Sciatic nerve (tissue), 2 donors: ENCODE measurements at regions not wholly inside any gene's neighbourhood (a gene's known extent, or its start where the extent isn't known, plus 50 kb on each side); places are given as distances from the start of the nearest gene placed in this dataset.
A peak's percentile ranks its signal among the peaks of the same experiment; 100 is the strongest.
"Not testable (repeated sequence)": the region's sequence is repeated elsewhere in the genome, so short reads cannot be mapped to it uniquely, and the experiment has no call there.

Experiments used
- ATAC-seq: fragments of 200-7000 bp; cut with Tn5 transposase; one replicate; pipeline ENCODE4 v1.9.1; 2020; ENCODE audit warnings: mild to moderate bottlenecking, moderate library complexity
- DNase-seq: peaks from one replicate; pipeline ENCODE4 v3.0.0-alpha.2; 2020; ENCODE audit warnings: low spot score
- intact Hi-C: fragments of 100-400 bp; cut with DNase I; formaldehyde crosslinking; loops from one replicate; pipeline ENCODE4 v1.14.2; 2022
- donor health status: DM: no; HTN: no; CAD: no.
- donor health status: DM: no; HTN: no; CAD: no.

DNA sequence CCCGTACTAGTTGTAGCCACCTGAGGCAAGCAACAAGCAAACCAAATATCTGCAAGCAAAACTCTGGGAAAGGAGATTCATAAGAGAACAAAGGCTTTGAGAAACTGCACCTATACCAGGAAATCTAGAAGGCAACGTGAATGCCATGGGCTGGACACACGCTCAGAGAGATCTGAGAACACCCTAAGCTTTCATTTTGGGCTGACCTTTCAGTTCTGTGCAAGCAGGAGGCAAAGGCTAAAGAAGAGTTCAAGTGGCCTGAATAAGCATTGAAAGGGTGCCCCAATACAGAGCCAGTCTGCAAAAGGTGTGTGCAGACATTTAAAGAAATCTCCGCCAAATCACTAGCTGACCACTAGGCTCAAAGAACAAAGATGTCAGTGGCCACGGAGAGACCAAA, 461.6 kb downstream of the PYDC2 start:
- intact Hi-C loops = no loop called here
- DNase-seq = no peak
- ATAC-seq = no peak

GRCh38 chr3:191927183-191927817, 466.3 kb downstream of the PYDC2 start:
- ATAC-seq, DNase-seq, intact Hi-C loops: not testable (repeated sequence)

DNA sequence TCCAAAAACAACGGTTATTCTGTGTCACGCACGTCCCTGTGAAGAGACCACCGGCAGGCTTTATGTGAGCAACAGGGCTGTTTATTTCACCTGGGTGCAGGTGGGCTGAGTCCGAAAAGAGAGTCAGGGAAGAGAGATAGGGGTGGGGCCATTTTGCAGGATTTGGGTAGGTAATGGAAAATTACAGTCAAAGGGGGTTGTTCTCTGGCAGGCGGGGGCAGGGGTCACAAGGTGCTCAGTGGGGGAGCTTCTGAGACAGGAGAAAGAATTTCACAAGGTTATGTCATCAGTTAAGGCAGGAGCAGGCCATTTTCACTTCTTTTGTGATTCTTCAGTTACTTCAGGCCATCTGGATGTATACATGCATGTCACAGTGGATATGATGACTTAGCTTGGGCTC, 467.0 kb downstream of the PYDC2 start:
- ATAC-seq, DNase-seq, intact Hi-C loops: not testable (repeated sequence)

GRCh38 chr3:191944835-191945234, 483.9 kb downstream of the PYDC2 start:
- DNase-seq (no peak), ATAC-seq (no peak)
- intact Hi-C loops = no loop called here

DNA sequence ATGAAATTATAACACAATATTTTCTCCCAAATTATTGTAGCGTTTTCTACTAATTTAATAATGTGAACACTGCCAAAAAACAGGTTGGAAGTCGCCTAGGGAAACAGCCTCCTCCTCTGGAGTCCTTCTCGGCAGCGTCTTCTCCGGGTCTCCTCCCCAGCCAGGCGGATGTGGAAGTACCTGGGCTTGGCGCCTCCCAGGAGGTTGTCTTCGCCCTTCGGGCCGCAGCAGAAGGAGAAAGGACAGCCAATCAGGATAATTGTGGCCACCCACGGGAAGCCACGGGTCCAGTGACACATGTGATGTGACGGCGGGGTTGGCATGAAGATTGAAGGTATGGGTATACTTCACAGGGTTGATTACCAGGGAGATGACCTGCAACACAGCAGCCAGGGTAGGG, 491.2 kb downstream of the PYDC2 start:
- intact Hi-C loops = no loop called here
- no peak for DNase-seq
- ATAC-seq = no peak

DNA sequence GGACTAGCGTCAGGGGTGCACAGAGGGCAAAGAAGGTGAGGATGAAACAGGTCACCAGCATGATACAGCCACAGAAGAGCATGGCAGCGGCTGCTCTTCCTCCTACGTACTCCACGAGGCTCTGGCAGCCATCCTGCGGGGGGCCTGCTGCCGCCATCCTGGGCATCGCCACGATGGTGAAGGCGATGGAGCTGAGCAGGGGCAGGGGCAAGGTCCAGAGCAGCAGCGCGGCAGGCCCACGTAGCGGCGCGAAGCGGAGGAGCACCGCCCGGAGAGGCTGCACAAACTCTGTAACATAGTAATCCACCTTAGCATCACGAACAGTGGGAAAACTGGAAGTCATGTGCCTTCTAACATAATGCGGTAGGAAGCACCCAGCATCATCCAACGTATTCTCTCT, 491.6 kb downstream of the PYDC2 start:
- intact Hi-C loops = no loop called here
- ATAC-seq (peak; percentile 10), DNase-seq (no peak)

DNA sequence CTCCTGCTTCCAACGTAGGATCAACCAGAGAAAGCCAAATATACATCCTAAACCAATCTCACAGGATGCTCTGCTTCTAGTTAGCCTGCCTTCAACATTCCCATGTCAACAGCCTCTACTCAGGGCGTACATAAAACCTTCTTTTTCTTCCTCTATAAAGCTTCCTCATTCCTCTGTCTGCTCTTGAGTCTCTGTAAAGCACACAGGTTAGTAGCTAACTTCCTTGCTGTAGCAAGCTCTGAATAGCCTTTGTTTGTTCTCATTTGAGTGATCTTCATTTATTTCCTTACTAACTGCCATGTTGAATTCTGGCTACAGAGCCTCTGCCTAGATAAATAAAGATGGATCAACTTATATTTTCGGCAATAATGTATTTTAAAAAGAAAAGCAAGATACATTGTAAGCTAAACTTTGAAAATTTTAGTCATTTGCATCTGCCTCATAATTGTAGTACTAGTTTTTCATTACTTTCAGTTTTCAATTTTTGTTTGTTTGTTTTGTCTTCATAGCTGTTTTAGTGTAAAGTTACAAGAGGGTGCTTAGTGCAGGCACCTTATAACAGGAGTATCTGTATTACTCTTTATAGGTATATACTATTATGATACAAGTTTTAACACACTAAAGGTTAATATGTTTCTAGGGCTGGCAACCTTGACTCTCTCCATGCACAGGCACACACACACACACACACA, 498.2 kb downstream of the PYDC2 start:
- ATAC-seq = no peak
- intact Hi-C loops = no loop called here
- DNase-seq = no peak

DNA sequence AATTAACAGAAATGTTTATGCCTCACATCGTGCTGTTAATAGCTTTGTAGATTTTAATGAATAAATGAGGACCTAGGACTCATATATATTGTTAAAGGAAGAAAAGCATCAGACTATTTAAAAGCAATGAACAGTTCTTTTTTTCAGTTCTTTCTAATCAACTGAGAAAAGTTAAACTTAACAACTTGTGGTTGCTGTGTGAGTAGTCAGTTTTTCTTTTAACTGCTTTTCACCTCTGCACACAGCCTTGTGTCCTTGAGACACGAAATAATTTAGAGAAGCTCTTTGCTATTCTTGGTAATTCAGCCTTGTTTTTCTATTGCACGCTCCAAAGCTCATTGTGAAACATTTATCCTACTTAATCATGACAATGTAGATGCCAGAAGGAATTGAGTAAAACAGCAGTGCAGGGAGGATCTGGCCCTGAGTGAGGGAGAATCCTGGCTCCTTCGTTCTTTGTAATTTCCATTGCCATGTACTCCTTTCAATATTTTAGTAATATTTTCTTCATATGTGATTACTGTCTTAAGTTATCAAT, 499.0 kb downstream of the PYDC2 start:
- intact Hi-C loops = no loop called here
- DNase-seq = no peak
- ATAC-seq = peak; percentile 62

DNA sequence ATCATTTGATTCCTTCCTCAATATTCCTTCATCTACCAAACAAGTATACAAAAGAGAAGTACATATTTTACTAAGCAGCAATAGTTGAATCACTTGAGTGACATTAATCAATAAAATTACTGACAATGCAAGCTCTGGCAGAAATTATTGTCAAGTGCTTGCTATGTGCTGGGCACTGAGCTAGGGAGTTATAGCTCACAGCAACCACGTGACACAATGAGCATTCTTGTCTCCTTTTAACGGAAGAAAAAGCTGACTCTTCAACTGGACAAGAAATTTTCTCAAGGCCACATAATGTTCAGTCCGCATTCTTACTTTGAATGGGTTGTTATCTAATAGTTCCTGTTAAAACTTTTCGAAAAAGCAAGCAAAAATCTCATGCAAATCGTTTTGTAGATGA, 500.1 kb downstream of the PYDC2 start:
- intact Hi-C loops = no loop called here
- ATAC-seq (no peak), DNase-seq (no peak)

GRCh38 chr3:191961529-191961928, 500.6 kb downstream of the PYDC2 start:
- no peak for ATAC-seq

DNA sequence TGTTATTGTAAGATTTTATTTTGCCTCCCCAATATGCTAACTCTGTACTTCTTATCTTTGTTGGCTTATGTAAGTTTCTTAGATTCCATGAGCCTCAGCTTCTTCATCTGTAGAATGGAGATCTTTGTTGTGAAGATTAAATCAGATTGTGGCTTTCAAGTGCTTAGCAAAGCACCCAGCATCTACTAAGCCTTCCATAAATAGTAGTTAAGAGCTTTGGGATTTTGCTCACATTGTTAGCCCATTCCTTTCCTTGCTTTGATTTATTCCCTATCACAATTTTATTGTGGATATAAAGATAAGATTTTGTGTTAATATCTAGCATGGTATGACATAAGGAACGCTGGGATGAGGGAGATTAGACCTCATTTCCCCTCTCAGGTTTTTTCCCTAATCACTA, 501.4 kb downstream of the PYDC2 start:
- ATAC-seq (no peak), DNase-seq (no peak)
- intact Hi-C loops = no loop called here

More at GRCh38 chr3:191961529-191961928, 500.6 kb downstream of the PYDC2 start:
- intact Hi-C loops = no loop called here
- DNase-seq = no peak

DNA sequence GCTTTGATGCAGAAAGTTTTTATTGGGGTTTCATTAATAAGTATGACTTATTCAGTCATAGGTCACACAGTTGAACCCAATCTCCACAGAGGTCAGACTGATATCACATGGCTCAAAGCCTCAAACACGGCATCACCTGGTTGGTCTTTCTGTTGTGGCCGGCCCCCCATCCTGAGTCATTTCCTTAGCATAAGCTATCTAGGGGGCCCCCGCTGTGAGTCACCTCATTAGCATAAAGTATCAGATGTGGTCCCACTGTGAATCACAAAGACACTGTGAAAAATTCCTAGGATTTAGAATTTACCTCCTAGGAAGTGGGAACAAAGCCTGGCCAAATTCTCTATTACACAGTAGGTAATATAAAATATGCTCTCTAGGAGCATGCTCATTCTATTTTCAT, 502.2 kb downstream of the PYDC2 start:
- DNase-seq = no peak
- intact Hi-C loops = no loop called here

GRCh38 chr3:191966556-191966955, 505.6 kb downstream of the PYDC2 start:
- intact Hi-C loops = no loop called here
- DNase-seq = no peak
- no peak for ATAC-seq

More for the DNA sequence above, 502.2 kb downstream of the PYDC2 start:
- ATAC-seq = no peak

- ATAC-seq = no peak
- intact Hi-C loops = no loop called here
Observed at GRCh38 chr3:191968299-191968698, 507.3 kb downstream of the PYDC2 start.

GRCh38 chr3:191972714-191973398, 511.9 kb downstream of the PYDC2 start:
- intact Hi-C loops = no loop called here
- DNase-seq (no peak), ATAC-seq (no peak)

More at GRCh38 chr3:191968299-191968698, 507.3 kb downstream of the PYDC2 start:
- no peak for DNase-seq

GRCh38 chr3:191973820-191974219, 512.9 kb downstream of the PYDC2 start:
- ATAC-seq (no peak), DNase-seq (no peak)
- intact Hi-C loops = no loop called here

DNA sequence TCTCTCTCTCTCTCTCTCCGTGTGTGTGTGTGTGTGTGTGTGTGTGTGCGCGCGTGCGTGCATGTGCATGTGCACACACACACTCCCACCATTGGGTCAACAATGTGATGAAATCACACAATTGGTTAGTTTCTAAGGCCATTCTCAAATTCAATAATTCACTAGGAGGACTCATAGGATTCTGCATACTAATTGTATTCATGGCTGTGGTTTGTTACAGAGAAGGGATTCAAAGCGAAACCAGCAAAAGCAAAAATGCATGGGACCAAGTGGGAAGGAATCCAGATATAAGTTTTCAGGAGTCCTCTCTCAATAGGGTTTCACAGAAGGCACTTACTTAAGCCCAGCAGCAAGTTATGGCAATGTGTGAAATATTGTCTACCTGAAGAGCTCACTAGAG, 515.0 kb downstream of the PYDC2 start:
- intact Hi-C loops = no loop called here
- ATAC-seq = no peak

GRCh38 chr3:191980443-191980842, 519.5 kb downstream of the PYDC2 start:
- DNase-seq = no peak
- intact Hi-C loops = no loop called here

More for the DNA sequence above, 515.0 kb downstream of the PYDC2 start:
- no peak for DNase-seq

DNA sequence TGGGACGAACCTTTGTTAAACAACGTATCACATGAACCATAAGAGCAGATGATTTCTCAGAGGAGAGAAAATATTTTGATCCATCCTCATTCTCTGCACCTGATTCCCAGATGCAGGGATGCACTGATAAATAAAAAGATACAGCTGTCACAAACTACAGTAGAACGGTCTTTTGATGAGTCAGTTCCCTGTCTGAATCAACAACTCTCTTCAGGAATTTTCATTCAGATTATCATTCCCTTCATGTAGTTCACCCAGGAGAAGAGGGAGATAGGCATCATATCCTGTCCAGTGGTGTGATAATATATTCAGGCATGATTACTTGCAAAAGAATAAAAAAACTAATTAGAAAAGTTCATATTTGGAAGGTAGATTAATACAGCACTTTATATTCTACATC, 521.5 kb downstream of the PYDC2 start:
- intact Hi-C loops = no loop called here
- DNase-seq (no peak), ATAC-seq (no peak)

More at GRCh38 chr3:191980443-191980842, 519.5 kb downstream of the PYDC2 start:
- no peak for ATAC-seq

- no peak for ATAC-seq
- intact Hi-C loops = no loop called here
- no peak for DNase-seq
Observed at GRCh38 chr3:191985691-191986090, 524.7 kb downstream of the PYDC2 start.
